Endothelial cell (in vitro differentiated cells): ENCODE measurements at regions not wholly inside any gene's neighbourhood (a gene's known extent, or its start where the extent isn't known, plus 50 kb on each side); places are given as distances from the start of the nearest gene placed in this dataset.

Source experiments
- DNase-seq: peaks from one replicate; pipeline ENCODE4 v3.0.0; 2021; ENCODE audit warnings: low spot score
- H3K27ac Mint-ChIP-seq: one replicate; pipeline ENCODE4 v1.8.0; 2021; ENCODE audit warnings: mixed read lengths, inconsistent platforms; ENCODE audit not compliant: unreplicated experiment
- H3K27me3 Mint-ChIP-seq: one replicate; pipeline ENCODE4 v1.8.0; 2021; ENCODE audit warnings: mild to moderate bottlenecking, moderate library complexity, mixed read lengths, inconsistent platforms; ENCODE audit not compliant: unreplicated experiment
- H3K36me3 Mint-ChIP-seq: one replicate; pipeline ENCODE4 v1.8.0; 2021; ENCODE audit warnings: mild to moderate bottlenecking, low read depth, mixed read lengths, inconsistent platforms; ENCODE audit not compliant: unreplicated experiment
- H3K4me1 Mint-ChIP-seq: one replicate; pipeline ENCODE4 v1.8.0; 2021; ENCODE audit warnings: mild to moderate bottlenecking, mixed read lengths, inconsistent platforms; ENCODE audit not compliant: unreplicated experiment
- H3K4me3 Mint-ChIP-seq: one replicate; pipeline ENCODE4 v1.8.0; 2021; ENCODE audit warnings: mild to moderate bottlenecking, mixed read lengths, inconsistent platforms; ENCODE audit not compliant: unreplicated experiment
- H3K9me3 Mint-ChIP-seq: one replicate; pipeline ENCODE4 v1.8.0; 2021; ENCODE audit warnings: mixed read lengths, inconsistent platforms; ENCODE audit not compliant: unreplicated experiment
- CTCF ChIP-seq: fragments of 200-600 bp; sonication (generic); IDR thresholded peaks from one replicate; pipeline ENCODE4 v1.5.0; 2021; ENCODE audit warnings: antibody characterized with exemption; ENCODE audit not compliant: unreplicated experiment

- peaks cover 2% of the 10 kb centered on the region for H3K27me3 Mint-ChIP-seq
- H3K9me3 Mint-ChIP-seq = no peaks in the 10 kb centered on the region
- H3K36me3 Mint-ChIP-seq = no peaks in the 10 kb centered on the region
- H3K4me3 Mint-ChIP-seq = no peak overlapping the region
- H3K27ac Mint-ChIP-seq = no peak overlapping the region
- no peak for TF ChIP-seq CTCF
- no peak for DNase-seq
- H3K4me1 Mint-ChIP-seq = no peaks in the 10 kb centered on the region
Measured at GRCh38 chr15:70348581-70349344, 251.0 kb upstream of the TLE3 start.

- Mint-ChIP-seq H3K27me3 (peaks cover 2% of the 10 kb centered on the region), H3K4me3 (no peak overlapping the region), H3K27ac (no peak overlapping the region), H3K36me3 (no peaks in the 10 kb centered on the region), H3K4me1 (no peaks in the 10 kb centered on the region), H3K9me3 (no peaks in the 10 kb centered on the region)
- no peak for DNase-seq
- TF ChIP-seq CTCF = no peak
Measured at GRCh38 chr15:70348226-70348543, 250.5 kb upstream of the TLE3 start.

GRCh38 chr15:70347321-70348225 lies 249.9 kb upstream of the TLE3 start:
- no peaks in the 10 kb centered on the region for H3K36me3 Mint-ChIP-seq
- H3K4me3 Mint-ChIP-seq = no peak overlapping the region
- H3K27ac Mint-ChIP-seq = no peak overlapping the region
- peaks cover 2% of the 10 kb centered on the region for H3K27me3 Mint-ChIP-seq
- H3K9me3 Mint-ChIP-seq = no peaks in the 10 kb centered on the region
- no peaks in the 10 kb centered on the region for H3K4me1 Mint-ChIP-seq
- DNase-seq = no peak
- no peak for TF ChIP-seq CTCF

GRCh38 chr15:70345251-70346019 lies 247.7 kb upstream of the TLE3 start:
- Mint-ChIP-seq H3K4me1 (peaks cover 2% of the 10 kb centered on the region), H3K9me3 (no peaks in the 10 kb centered on the region), H3K27me3 (peaks cover 2% of the 10 kb centered on the region), H3K27ac (no peak overlapping the region), H3K36me3 (no peaks in the 10 kb centered on the region), H3K4me3 (no peak overlapping the region)
- DNase-seq = no peak
- TF ChIP-seq CTCF = no peak
